Kidney (tissue), 13 donors: ENCODE measurements at regions not wholly inside any gene's neighbourhood (a gene's known extent, or its start where the extent isn't known, plus 50 kb on each side); places are given as distances from the start of the nearest gene placed in this dataset.
A peak's percentile ranks its signal among the peaks of the same experiment; 100 is the strongest.

Experiments used
- DNase-seq, 5 donors: peaks; one replicate each; pipeline ENCODE4 v3.0.0-alpha.2; 2013 to 2020
- FAIRE-seq: peaks from 2 replicates; lab custom pipeline; 2012; peaks lifted over from hg19 to GRCh38; lab: Jason Lieb, UNC
- H3K27ac ChIP-seq, 2 donors: one replicate each; pipeline ENCODE4 v1.7.0; 2013; ENCODE audit warnings: low read depth in 2 of 2, low read length in 2 of 2, inconsistent platforms in 1 of 2
- H3K27me3 ChIP-seq: one replicate; pipeline ENCODE4 v1.7.1; 2013; ENCODE audit warnings: low read length, inconsistent platforms; ENCODE audit not compliant: control insufficient read depth, insufficient read depth
- H3K36me3 ChIP-seq, 3 donors: one replicate each; pipeline versions ENCODE4 v1.7.0 to v1.7.1; 2013; ENCODE audit warnings: low read length in 3 of 3, control low read depth in 1 of 3, inconsistent platforms in 1 of 3; ENCODE audit not compliant: insufficient read depth in 3 of 3, control insufficient read depth in 2 of 3
- H3K4me1 ChIP-seq, 3 donors: one replicate each; pipeline versions ENCODE4 v1.7.0 to v1.7.1; 2013; ENCODE audit warnings: low read length in 3 of 3, inconsistent platforms in 1 of 3, low read depth in 1 of 3; ENCODE audit not compliant: control insufficient read depth in 2 of 3, insufficient read depth in 2 of 3
- H3K4me3 ChIP-seq, 3 donors: one replicate each; pipeline versions ENCODE4 v1.7.0 to v1.8.1; 2013; ENCODE audit warnings: low read length in 3 of 3, control low read depth in 1 of 3, inconsistent platforms in 1 of 3
- H3K9ac ChIP-seq, 3 donors: one replicate each; pipeline versions ENCODE4 v1.7.0 to v1.7.1; 2013; ENCODE audit warnings: low read length in 3 of 3, control low read depth in 1 of 3, inconsistent platforms in 1 of 3
- H3K9me3 ChIP-seq, 3 donors: one replicate each; pipeline versions ENCODE4 v1.7.0 to v1.7.1; 2013; ENCODE audit warnings: low read length in 3 of 3, control low read depth in 1 of 3, inconsistent platforms in 1 of 3; ENCODE audit not compliant: control insufficient read depth in 2 of 3, insufficient read depth in 1 of 3
- intact Hi-C: fragments of 100-400 bp; cut with DNase I; formaldehyde crosslinking; loops from one replicate; pipeline ENCODE4 v1.11.1; 2022
- TF ChIP-seq, protein P1 (sequence below): IDR thresholded peaks from 3 replicates; pipeline ENCODE4 v1.5.1; 2012; ENCODE audit warnings: mild to moderate bottlenecking, moderate library complexity, borderline replicate concordance; ENCODE audit not compliant: insufficient read depth; ENCODE audit errors: extremely low read depth
- donor health status: control.
- donor health status: control.
- donor health status: control.
- donor health status: control.
- donor health status: control.
- donor health status: DM: yes; HTN: yes; CAD: no.
- donor health status: Normal renal cell carcinoma (clear cell type).

- Histone ChIP-seq H3K9ac (no peak overlapping the region), H3K27ac (no peak overlapping the region), H3K4me1 (no peaks in the 10 kb centered on the region), H3K36me3 (no peaks in the 10 kb centered on the region), H3K27me3 (no peaks in the 10 kb centered on the region), H3K9me3 (no peaks in the 10 kb centered on the region), H3K4me3 (no peak overlapping the region)
- TF ChIP-seq, protein P1, sequence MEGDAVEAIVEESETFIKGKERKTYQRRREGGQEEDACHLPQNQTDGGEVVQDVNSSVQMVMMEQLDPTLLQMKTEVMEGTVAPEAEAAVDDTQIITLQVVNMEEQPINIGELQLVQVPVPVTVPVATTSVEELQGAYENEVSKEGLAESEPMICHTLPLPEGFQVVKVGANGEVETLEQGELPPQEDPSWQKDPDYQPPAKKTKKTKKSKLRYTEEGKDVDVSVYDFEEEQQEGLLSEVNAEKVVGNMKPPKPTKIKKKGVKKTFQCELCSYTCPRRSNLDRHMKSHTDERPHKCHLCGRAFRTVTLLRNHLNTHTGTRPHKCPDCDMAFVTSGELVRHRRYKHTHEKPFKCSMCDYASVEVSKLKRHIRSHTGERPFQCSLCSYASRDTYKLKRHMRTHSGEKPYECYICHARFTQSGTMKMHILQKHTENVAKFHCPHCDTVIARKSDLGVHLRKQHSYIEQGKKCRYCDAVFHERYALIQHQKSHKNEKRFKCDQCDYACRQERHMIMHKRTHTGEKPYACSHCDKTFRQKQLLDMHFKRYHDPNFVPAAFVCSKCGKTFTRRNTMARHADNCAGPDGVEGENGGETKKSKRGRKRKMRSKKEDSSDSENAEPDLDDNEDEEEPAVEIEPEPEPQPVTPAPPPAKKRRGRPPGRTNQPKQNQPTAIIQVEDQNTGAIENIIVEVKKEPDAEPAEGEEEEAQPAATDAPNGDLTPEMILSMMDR: no peak
- no peak for FAIRE-seq
- intact Hi-C loops: no loop called here
- DNase-seq: no peak
Observed at GRCh38 chr6:91164105-91164504, 577.2 kb upstream of the MAP3K7 start.

DNA sequence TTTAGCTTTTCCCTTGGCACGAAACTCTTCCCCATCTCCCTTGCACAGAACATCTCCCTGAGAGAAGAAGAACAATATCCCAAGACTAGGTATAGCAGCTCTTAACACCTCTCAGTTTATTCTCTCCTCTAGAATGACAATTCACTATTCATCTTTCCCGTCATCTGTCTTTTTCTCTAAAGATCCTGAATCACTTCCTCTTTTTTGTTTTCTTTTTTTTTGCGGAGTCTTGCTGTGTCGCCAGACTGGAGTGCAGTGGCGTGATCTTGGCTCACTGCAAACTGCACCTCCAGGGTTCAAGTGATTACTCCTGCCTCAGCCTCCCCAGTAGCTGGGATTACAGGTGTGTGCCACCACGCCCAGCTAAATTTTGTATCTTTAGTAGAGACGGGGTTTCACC is 574.4 kb upstream of the MAP3K7 start:
- FAIRE-seq: no peak

DNA sequence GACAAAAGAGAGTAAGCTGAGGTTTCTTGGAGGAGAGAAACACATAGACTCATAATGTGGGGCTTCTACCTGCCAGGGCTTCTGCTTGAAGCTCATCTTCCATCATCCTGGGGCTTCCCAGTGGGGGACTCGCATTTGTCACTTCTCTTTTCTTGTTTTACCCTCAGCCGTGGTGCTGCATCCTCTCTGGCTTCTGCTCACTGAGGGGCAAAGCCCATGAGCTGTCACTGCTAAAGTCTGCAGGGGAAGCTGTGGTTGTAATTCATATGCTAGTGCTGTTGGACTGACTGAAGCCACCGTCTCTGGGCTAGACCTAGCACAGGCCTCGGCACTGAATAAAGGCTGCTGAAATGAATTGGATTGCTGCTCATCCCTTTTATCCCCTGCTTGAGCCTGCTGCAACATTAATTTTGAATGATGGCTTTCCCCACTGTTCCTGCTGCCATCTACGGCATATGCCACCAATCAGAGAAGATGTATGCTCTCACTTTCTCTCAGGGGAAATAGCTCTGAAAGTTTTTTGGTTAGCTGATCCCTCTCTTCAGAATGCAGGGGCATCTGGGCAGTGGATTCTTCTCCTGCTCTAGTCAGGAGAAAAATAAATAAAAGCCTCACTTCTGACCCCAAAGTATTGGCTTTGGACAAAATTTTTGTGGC is 568.4 kb upstream of the MAP3K7 start:
- H3K27me3 ChIP-seq: no peaks in the 10 kb centered on the region
- intact Hi-C loops: no loop called here
- no peak overlapping the region for H3K27ac ChIP-seq
- H3K9ac ChIP-seq: no peak overlapping the region
- H3K4me1 ChIP-seq: no peaks in the 10 kb centered on the region
- FAIRE-seq (no peak), DNase-seq (peak in 2 of 5 donors; percentile 11 to 15)
- TF ChIP-seq, protein P1: no peak
- no peaks in the 10 kb centered on the region for H3K9me3 ChIP-seq
- no peaks in the 10 kb centered on the region for H3K36me3 ChIP-seq
- no peak overlapping the region for H3K4me3 ChIP-seq

More for the DNA sequence above, 574.4 kb upstream of the MAP3K7 start:
- Histone ChIP-seq H3K27me3 (no peaks in the 10 kb centered on the region), H3K9me3 (no peaks in the 10 kb centered on the region), H3K4me1 (no peaks in the 10 kb centered on the region), H3K36me3 (no peaks in the 10 kb centered on the region), H3K9ac (no peak overlapping the region), H3K4me3 (no peak overlapping the region), H3K27ac (no peak overlapping the region)
- TF ChIP-seq, protein P1: no peak
- no peak for DNase-seq
- intact Hi-C loops: no loop called here

GRCh38 chr6:91152824-91153223 is 566.0 kb upstream of the MAP3K7 start:
- TF ChIP-seq, protein P1: no peak
- FAIRE-seq: no peak
- DNase-seq: no peak
- H3K9me3 ChIP-seq: no peaks in the 10 kb centered on the region
- H3K27me3 ChIP-seq: no peaks in the 10 kb centered on the region
- no peaks in the 10 kb centered on the region for H3K4me1 ChIP-seq
- no peak overlapping the region for H3K9ac ChIP-seq
- no peak overlapping the region for H3K27ac ChIP-seq
- intact Hi-C loops: no loop called here
- H3K4me3 ChIP-seq: no peak overlapping the region
- H3K36me3 ChIP-seq: no peaks in the 10 kb centered on the region
